ENCODE measurements at regions not wholly inside any gene's neighbourhood (a gene's known extent, or its start where the extent isn't known, plus 50 kb on each side); places are given as distances from the start of the nearest gene placed in this dataset.
"Not testable (repeated sequence)": the region's sequence is repeated elsewhere in the genome, so short reads cannot be mapped to it uniquely, and the experiment has no call there.

DNA sequence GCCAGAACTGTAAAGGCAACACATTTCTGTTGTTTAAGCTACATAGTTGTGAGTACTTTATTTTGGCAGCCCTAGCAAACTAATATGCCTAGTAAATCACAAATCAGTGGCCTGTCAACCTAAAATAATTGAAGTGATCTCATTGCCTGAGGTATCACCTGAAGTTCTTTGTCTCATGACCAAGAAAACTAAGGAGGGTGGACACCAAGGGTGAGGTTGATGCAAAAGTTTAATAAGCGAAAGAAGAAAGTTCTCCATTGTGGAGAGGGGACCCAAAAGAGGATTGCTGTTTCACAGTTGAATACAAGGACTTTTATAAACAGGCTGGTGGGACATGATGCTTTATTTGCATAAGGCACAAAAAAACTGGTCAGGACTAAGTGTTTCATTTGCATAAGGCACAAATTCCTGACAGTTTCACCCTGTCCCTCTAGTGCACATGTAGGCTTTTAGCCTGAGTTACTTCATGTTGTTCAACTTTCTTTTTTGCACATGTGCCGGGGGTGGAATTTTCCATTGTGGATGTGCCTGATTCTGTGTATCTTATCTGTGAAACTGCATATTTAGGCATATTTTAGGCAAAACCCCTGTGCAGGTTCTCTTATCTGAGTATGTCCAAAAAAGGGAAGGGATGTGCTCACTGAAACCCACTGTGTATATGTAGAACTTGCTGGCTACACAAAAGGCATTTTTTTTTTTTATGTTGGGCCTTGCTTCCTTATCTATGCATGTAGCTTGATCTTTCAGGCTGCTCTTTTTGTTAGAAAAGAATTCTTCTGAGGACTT, 108.6 kb upstream of the RAI14 start:
- in situ Hi-C loops (cut with MboI; ENCODE audit: low sequenced_read_pairs), result no loop called here

- in situ Hi-C loops (cut with MboI; ENCODE audit: low sequenced_read_pairs), result no loop called here
These were observed 108.1 kb upstream of the RAI14 start for GRCh38 chr5:34548086-34548403.

DNA sequence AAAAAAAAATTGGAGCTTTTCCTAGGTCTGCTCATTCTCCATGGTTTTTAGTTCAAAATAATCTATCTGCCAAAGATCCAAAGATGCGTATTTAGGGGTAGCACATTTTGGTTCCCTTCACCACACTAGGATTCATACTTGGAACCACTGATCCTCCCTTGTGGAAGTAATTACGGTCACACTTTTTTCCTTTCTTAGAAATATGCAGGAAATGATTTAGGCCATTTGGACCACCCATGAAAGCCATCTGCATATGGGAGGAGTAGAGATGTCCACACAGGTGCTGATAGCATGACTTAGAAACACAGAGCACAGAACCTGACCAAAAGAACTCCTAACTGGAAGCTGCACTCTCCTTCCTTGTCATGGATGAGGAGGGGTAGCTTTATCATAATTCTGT, 105.9 kb upstream of the RAI14 start:
- in situ Hi-C loops (cut with MboI; ENCODE audit: low sequenced_read_pairs), result no loop called here

- in situ Hi-C loops (cut with MboI; ENCODE audit: low sequenced_read_pairs), result no loop called here
These were observed 105.2 kb upstream of the RAI14 start for GRCh38 chr5:34550964-34551363.

DNA sequence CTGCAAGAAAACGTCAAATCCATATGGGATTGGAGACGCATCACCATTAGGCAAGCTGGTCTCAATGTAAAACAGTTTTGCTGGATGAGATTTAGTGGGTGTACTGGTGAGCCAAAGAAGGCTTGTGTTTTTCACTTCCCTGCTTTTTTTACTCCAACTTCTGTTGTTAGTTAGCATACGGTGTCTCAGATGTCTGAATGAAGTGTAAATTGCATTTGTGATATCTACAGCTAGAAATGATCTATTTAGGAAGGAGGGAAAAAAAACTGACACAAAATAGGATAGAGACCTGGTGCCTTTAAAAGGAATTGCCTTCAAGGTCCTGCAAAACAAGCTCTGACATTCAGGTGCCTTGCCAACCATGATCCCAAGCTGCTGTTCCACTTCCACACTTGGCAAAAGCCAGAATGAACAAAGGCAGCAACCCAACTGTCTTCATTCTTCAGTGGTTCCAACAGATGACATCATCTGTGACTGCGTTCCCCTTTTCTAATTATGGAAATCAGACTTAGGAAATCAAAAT, 104.2 kb upstream of the RAI14 start:
- in situ Hi-C loops (cut with MboI; ENCODE audit: low sequenced_read_pairs), result no loop called here

- in situ Hi-C loops (cut with MboI; ENCODE audit: low sequenced_read_pairs), result no loop called here
These were observed 103.4 kb upstream of the RAI14 start for GRCh38 chr5:34552686-34553085.

DNA sequence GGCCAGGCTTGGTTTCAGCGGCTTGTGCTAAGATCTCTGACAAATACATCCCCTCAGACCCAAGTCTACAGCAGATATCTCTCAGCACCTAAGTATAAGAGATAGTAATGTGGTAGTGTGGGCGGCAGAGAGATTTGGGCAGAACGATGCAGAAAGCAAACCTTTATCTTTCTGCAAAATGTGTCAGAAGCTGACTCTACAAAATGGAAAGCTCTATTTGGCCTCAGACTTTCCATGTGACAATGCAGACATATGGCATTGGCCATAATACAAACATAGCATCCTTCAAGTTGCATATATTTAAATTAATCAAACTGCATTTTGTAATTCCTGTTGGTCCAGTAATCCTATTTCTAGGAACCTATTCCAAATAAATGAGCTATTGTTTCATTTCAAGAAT, 102.5 kb upstream of the RAI14 start:
- in situ Hi-C loops (cut with MboI; ENCODE audit: low sequenced_read_pairs), result no loop called here

DNA sequence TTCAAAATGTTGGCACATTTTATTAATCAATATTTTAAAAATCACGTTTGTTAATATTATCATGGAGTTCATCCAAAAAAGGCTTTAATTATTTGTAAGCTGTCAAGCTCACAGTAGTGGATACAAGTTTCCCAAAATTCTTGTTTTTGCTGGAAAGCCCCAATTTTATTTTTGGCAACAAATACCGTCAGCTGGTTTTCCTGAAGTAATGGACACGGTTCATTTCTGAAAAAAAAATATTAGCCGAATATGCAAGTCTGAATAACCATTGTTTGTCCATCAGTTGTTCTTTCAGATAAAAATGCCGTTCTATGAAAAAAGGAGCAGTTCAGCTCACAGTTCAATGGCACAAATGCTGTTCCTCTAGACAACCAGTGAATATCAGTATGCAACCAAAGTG, 101.5 kb upstream of the RAI14 start:
- in situ Hi-C loops (cut with MboI; ENCODE audit: low sequenced_read_pairs), result no loop called here

- in situ Hi-C loops (cut with MboI; ENCODE audit: low sequenced_read_pairs), result no loop called here
These were observed 100.2 kb upstream of the RAI14 start for GRCh38 chr5:34555699-34556508.

GRCh38 chr5:34556509-34556782, 99.7 kb upstream of the RAI14 start:
- in situ Hi-C loops (cut with MboI; ENCODE audit: low sequenced_read_pairs), result no loop called here

DNA sequence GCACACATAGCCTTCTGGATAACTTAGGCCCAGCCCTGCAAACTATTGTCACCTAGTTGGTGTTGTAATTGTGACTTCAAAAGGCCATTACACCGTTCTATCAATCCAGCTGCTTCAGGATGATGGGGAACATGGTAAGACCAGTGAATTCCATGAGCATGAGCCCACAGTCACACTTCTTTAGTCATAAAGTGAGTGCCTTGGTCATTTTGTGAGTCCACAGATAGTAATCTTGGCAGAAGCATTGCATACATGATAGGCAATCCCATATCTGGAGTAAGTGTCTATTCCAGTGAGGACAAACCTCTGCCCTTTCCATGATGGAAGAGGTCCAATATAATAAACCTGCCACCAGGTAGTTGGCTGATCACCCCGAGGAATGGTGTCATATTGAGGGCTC, 94.5 kb upstream of the RAI14 start:
- in situ Hi-C loops (cut with MboI; ENCODE audit: low sequenced_read_pairs), result not testable (repeated sequence)

GRCh38 chr5:34562791-34563190, 93.3 kb upstream of the RAI14 start:
- in situ Hi-C loops (cut with MboI; ENCODE audit: low sequenced_read_pairs), result no loop called here

DNA sequence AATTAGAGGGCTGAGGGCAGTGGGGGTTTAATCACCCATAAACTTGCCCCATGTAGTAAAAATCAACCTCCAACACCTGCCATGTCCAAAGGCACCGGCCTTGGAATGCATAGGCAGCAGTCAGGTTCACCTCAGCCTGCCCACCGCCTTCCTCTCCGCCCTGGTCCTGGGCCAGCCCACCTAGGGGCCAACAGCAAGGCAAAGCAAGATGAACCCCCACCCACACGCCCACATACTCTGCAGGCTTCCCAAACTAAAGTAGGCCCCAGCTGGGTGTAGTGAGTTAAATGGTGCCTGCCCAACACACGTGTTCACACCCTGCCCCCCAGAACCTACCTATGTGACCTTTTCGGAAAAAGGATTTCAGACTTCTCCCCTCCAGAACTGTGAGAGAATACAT, 92.9 kb upstream of the RAI14 start:
- in situ Hi-C loops (cut with MboI; ENCODE audit: low sequenced_read_pairs), result no loop called here

DNA sequence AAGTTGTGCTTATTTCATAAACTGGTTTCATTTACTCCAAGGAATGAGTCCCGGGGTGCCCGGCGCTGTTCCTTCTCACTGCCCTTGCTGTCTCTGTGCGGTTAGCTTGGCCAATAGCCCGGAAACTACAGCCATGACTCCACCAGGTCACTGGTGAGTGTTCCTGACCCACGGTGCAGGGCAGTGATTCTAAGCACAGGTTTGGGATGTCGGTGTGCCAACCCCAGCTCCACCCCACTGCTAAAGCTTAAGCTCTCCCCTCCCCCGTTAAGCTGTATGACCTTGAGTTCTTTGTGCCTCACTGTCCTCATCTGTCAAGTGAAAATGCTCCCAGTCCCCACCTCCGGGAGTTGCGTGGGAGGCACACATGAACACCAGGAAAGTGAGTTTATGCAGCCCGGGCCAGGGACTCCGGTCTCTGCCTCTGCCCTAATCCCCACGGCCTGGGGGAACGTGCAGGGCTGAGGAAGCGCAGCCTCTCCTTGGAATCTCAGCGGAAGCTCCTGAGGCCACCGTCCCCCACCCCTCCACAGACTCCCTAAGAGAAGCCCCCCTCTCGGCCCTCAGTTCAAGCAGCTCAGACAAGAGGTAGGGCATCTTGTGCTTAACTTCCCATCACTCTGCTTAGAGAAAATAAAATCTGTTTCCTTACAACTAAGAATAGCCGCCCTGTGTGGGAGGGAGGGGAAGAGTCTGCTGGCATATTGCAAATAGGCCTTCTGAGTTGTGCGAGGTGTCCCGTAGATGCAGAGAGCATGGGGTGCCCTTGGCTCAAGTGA, 92.0 kb upstream of the RAI14 start:
- in situ Hi-C loops (cut with MboI; ENCODE audit: low sequenced_read_pairs), result no loop called here

DNA sequence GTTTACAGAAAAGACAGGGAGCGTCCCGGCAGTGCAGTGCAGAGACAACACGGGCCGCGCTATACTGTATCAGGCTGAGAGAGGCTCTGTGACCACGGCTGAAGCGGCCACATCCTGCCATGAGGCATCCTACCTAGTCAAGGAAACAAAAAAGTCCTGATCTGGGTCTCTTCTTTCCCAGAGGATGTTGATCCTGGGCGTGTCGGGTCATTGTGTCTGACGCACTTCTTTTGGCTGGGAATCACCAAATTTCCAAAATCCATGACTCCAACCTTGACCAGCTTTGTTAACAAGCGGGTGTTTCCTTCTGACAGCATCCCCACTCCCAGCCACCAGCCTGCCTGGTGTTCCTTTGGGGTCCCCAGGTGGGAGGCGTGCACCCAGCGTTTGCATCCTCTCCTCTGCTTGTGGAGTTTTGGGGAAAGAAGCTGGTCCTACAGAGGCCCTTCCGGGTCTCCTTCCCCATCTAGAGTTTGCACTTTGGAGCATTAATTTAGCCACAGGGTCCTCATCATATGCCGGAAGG, 91.4 kb upstream of the RAI14 start:
- in situ Hi-C loops (cut with MboI; ENCODE audit: low sequenced_read_pairs), result no loop called here

- in situ Hi-C loops (cut with MboI; ENCODE audit: low sequenced_read_pairs), result no loop called here
These were observed 86.0 kb upstream of the RAI14 start for GRCh38 chr5:34570143-34570542.

GRCh38 chr5:34570721-34571676, 85.1 kb upstream of the RAI14 start:
- in situ Hi-C loops (cut with MboI; ENCODE audit: low sequenced_read_pairs), result no loop called here

GRCh38 chr5:34571677-34572041, 84.5 kb upstream of the RAI14 start:
- in situ Hi-C loops (cut with MboI; ENCODE audit: low sequenced_read_pairs), result no loop called here

DNA sequence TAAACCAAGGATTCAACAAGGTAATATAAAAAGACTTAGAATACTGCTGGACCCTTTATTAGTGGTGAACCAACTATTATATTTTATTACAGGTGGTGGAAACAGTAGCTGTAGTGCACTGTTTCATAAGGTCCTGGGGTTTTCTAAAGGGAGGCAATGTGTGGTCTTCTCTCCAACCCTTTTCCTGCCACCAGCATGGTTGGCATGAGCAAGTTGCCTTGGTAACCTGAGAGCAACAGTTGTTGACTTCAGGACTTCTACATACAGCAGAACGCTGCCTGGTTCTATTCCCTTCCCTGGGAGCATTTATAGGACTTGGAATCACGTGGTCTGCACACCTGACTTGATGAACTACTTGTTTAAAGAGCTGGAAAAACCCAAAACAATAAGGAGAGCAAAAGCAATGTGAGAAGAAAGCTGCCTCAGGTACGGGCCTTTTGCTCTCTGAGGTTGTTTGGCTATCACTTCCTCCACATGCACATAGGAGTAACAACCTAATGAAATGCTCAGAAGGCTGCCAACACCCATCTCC, 81.1 kb upstream of the RAI14 start:
- in situ Hi-C loops (cut with MboI; ENCODE audit: low sequenced_read_pairs), result no loop called here
